HG03521 (cell line): ENCODE measurements at regions not wholly inside any gene's neighbourhood (a gene's known extent, or its start where the extent isn't known, plus 50 kb on each side); places are given as distances from the start of the nearest gene placed in this dataset.

Experiments used
- ATAC-seq: cut with Tn5 transposase; IDR thresholded peaks from one replicate; pipeline ENCODE4 v1.9.1; 2021; ENCODE audit warnings: mild to moderate bottlenecking, moderate library complexity; ENCODE audit not compliant: unreplicated experiment

DNA sequence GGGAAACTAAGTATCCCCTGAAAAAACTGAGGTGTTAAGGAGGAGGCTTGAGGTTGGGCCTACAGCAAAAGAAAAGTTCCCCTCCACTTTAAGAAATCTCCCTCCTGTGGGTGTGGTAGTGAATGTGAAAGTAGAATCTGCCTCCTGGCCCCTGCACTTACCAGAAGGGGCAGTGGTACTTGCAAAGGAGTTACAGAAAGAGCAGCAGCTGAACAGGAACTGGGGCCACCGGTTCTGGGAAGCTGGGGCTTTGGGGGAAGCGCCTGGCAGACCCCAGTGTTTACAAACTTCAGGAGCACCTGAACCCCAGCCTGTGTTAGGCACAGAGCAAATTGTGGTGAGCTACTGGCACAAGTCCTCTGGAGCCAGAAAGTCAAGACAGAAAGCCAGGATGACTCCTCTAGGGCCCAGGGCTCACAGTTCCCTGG, 250.2 kb upstream of the FGGY start:
- peak; percentile 90 for ATAC-seq

GRCh38 chr1:59051007-59051406, 245.9 kb upstream of the FGGY start:
- ATAC-seq, result no peak

DNA sequence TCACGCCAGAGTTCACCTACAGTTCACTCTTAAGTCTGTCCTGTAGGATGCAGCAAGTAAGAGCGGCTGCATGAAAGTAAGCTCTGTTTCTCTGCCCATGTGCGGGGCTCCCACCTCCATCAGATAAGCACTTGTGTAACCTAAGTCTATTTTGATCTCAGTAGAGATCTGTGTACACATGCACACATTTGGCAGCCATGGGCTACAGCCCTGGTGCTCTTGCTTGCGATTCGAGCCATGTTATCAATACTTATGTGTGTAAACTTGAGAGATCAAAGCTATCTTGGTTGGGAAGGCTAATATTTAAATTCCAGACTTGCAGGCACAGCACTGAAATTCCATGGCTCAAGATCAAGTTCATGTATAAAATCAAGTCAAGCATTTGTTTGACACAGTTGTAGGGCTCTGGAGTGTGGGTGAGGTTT, 244.7 kb upstream of the FGGY start:
- no peak for ATAC-seq

- no peak for ATAC-seq
These were observed 242.7 kb upstream of the FGGY start for GRCh38 chr1:59054172-59054571.

GRCh38 chr1:59055908-59056719, 240.8 kb upstream of the FGGY start:
- no peak for ATAC-seq

GRCh38 chr1:59057211-59057694, 239.6 kb upstream of the FGGY start:
- no peak for ATAC-seq

- no peak for ATAC-seq
These were observed 239.1 kb upstream of the FGGY start for GRCh38 chr1:59057796-59058195.

GRCh38 chr1:59058665-59059439, 238.0 kb upstream of the FGGY start:
- ATAC-seq, result no peak

DNA sequence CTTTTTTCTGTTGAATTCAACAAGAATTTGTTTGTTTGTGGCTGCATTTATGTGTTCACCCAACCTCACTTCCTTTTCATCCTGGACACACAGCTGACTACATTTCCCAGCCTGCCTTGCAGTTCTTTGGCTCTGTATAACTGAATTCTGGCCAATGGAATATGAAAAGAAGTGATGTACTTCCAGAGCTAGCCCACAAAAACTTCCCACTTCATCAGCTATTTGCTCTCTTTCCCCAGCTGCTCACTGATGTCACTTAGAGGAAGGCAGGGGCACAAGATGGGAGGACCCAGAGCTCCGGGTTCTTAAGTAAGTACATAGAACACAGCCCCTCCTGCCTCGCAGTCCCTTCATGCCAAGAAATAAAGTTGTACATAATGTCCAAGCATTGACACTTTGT, 235.0 kb upstream of the FGGY start:
- ATAC-seq, result no peak

DNA sequence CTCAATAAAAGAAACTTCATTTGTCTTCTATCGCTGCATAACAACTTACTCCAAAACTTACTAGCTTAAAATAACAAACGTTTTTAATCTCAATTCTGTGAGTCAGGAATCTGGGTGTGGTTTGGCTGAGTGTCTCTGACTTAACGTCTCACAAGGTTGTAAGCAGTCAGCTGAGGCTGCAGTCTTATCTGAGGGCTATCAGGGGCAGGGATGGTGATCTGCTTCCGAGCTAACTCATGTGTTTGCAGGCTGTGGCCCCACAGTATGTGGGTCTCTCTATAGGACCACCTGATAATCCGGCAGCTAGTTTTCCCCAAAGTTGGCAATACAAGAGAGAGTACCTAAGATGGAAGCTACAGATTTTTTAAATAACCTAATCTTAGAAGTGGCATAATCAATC, 234.2 kb upstream of the FGGY start:
- no peak for ATAC-seq

- no peak for ATAC-seq
These were observed 233.4 kb upstream of the FGGY start for GRCh38 chr1:59063501-59063900.

DNA sequence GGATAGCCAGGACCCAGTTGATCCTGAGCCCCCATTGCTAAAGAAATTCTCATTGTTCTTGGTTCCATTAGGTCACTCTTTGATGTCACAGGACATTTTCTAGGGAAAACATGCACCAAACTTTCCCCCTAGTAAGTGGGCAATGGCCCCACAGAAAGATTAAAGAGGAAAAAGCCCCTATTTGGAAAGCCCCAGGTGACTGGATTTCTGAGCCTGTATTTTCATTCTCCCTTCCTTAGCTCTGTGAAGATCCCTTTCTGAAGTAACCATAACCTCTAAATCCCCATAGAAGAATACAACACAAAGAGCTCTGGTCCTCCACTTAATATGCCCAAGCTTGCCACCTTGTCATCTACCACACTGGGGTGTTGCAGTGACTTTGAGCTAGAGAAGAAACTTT, 232.3 kb upstream of the FGGY start:
- ATAC-seq, result no peak

DNA sequence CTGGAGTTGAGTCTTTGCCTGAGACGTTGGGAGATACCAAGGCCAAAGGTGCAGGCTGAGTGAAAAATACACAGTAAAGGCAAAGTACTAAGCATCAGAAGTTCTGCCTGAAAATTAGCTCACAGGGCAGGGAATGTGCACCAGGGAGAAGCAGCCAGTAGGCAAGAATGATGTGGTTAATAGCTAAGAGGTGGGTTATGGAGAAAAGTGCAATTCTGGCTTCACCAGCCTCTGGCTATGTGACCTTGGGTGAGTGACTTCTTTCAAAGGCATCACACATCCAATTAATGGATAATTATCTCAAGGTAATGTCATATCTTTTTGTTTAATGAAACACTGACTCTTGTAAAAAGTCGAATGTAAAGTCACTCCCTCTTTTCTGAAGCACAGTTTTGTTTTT, 230.7 kb upstream of the FGGY start:
- ATAC-seq, result no peak

DNA sequence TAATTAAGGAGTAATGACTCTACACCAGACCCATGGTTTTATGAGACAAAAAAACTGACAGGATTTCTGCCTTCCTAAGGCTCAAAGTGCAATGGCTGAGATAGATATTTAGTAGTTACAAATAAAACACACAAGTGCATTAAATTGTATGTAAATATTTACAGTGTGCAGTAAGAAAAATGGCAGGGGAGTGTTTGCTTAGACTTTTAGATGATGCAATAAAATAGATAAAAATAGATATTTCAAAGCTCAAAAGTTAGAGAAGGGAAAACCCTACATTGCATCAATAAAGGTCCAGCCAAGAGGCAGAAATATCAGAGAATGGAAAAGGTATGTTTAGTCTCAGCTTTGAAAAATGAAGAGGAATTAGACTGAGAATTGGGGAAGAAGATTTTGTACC, 226.3 kb upstream of the FGGY start:
- no peak for ATAC-seq

- ATAC-seq, result no peak
These were observed 225.6 kb upstream of the FGGY start for GRCh38 chr1:59071289-59071688.

DNA sequence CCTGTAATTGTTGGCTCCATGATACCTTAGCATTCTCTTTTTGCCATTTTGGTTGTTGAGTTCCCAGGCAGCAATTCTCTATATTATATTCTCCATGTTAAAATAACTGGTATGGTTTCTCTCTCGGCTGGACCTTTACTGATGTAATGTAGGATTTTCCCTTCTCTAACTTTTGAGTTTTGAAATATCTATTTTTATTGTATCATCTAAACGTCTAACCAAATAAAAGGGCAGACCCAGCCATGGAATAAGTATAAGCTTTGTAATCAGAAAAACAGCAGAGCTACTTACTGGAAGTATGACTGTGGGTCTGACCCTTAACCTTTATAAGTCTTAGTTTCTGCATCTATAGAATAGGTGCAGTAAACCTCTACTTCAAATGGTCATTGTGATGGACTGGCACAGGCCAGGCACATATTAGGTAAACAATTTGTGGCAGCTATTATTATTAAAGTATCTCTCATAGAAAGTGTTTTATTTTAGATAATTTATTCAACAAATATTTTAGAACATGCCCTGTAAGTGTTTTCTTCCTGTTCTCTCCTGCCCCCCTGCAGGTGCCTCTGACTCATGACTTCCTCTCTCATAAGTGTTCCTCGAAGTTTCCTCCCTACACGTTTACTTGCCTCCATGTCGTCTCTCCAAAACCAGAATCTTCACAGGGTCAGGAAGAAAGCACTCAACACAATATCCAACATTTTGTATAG, 224.9 kb upstream of the FGGY start:
- ATAC-seq, result no peak

- no peak for ATAC-seq
These were observed 224.3 kb upstream of the FGGY start for GRCh38 chr1:59072583-59072947.

DNA sequence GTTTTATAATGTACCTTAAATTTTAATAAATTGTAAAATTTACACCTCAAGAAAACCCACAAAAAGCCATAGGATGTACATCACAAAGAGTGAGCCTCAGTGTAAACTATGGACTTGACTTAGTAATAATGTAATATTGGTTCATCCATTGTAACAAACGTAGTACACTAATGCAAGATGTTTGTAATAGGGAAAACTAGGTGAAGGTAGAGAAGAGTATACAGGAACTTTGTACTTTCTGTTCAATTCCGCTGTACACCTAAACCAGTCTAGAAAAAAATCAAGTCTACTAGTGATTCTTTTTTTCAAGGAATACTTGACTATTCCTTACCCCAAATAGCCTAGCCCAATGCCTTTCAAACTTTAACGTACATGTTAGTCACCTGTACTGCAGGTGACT, 222.3 kb upstream of the FGGY start:
- no peak for ATAC-seq

GRCh38 chr1:59075021-59075420, 221.9 kb upstream of the FGGY start:
- no peak for ATAC-seq

DNA sequence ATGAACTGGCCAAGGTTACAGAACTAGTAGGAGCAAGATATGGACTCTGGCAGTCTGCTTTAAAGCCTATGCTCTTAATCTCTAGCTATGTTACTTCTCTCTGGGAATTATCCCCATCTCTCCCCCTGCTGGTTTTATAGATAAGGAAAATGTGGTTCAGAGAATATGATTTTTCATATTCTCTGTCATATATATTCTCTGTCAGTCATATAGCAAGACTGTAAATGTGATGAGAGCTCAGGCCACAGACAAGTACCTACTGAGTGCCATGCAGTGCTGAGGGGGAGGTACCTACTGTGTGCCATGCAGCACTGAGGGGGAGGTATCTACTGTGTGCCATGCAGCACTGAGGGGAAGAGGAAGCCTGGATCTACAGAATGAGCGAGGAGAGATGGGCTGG, 220.3 kb upstream of the FGGY start:
- ATAC-seq, result no peak

DNA sequence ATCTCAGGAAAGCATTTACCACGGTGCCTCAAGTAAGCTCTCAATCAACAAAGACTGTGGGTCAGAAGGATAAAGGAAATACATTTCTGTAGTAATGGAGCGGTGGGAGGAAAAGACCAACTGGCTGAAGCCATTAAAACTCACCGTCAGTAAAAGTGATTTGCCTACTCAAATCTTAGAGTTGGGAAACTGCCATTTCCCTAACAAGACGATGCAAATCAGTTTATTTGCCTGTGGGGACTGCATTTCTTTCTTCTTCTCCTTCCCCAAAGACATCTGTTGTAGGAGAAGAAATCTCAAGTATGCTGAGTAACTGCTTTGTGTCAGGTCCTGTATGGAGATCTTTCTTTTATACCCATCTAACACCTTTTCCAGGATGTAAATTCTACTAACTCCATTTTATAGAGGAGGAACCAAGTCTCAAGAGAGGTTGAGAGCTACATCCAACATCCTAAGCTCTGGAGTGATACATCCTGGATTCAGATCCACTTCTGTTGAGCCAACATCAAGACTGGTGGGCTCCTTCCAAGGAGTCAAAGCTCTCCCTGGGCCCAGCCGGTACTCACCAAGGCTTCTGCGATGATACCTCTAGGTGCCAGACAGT, 219.3 kb upstream of the FGGY start:
- no peak for ATAC-seq
